Adrenal gland (tissue), 5 donors: ENCODE measurements at regions not wholly inside any gene's neighbourhood (a gene's known extent, or its start where the extent isn't known, plus 50 kb on each side); places are given as distances from the start of the nearest gene placed in this dataset.

Source experiments
- CTCF ChIP-seq, 6 experiments: fragments of 450-650 bp in 4 of 6; fragments of 200-600 bp in 2 of 6; sonication (generic) in 1 of 6; IDR thresholded peaks; 1 replicate in 5 of 6; 2 replicates in 1 of 6; pipeline versions ENCODE4 v1.5.1 to v1.8.0; 2016 to 2021; ENCODE audit warnings: antibody characterized with exemption in 6 of 6, mild to moderate bottlenecking in 2 of 6, moderate library complexity in 1 of 6
- POLR2A ChIP-seq, 2 donors: fragments of 450-650 bp; IDR thresholded peaks; one replicate each; pipeline ENCODE4 v1.6.1; 2017; ENCODE audit warnings: antibody characterized with exemption in 2 of 2, mild to moderate bottlenecking in 2 of 2, moderate library complexity in 1 of 2
- donor health status: DM: no; HTN: no; CAD: no.

- no peak for TF ChIP-seq CTCF (IDR thresholded peaks at IDR 0.05)
- no peak for TF ChIP-seq POLR2A (IDR thresholded peaks at IDR 0.05)
These were observed 74.2 kb upstream of the NEK7 start for GRCh38 chr1:198082576-198082975.
